ENCODE measurements at regions not wholly inside any gene's neighbourhood (a gene's known extent, or its start where the extent isn't known, plus 50 kb on each side); places are given as distances from the start of the nearest gene placed in this dataset.
A peak's percentile ranks its signal among the peaks of the same experiment; 100 is the strongest.

- no peak for DNase-seq
Observed at GRCh38 chr18:22074282-22075070, 94.9 kb upstream of the GATA6 start.

GRCh38 chr18:22080035-22080434 lies 89.4 kb upstream of the GATA6 start:
- no peak for DNase-seq

- DNase-seq, result no peak
Observed at GRCh38 chr18:22082408-22082807, 87.0 kb upstream of the GATA6 start.

GRCh38 chr18:22084547-22084946 lies 84.8 kb upstream of the GATA6 start:
- no peak for DNase-seq

- no peak for DNase-seq
Observed at GRCh38 chr18:22086973-22087372, 82.4 kb upstream of the GATA6 start.

GRCh38 chr18:22088029-22088428 lies 81.4 kb upstream of the GATA6 start:
- DNase-seq, result no peak

- DNase-seq, result no peak
Observed at GRCh38 chr18:22088996-22089640, 80.3 kb upstream of the GATA6 start.

- no peak for DNase-seq
Observed at GRCh38 chr18:22091341-22091740, 78.0 kb upstream of the GATA6 start.

GRCh38 chr18:22093731-22094357 lies 75.5 kb upstream of the GATA6 start:
- peak; percentile 29 for DNase-seq

GRCh38 chr18:22094358-22094734 lies 75.0 kb upstream of the GATA6 start:
- DNase-seq, result no peak

GRCh38 chr18:22098563-22098989 lies 70.8 kb upstream of the GATA6 start:
- no peak for DNase-seq

- no peak for DNase-seq
Observed at GRCh38 chr18:22099925-22100324, 69.5 kb upstream of the GATA6 start.

- DNase-seq, result no peak
Observed at GRCh38 chr18:22101731-22102130, 67.7 kb upstream of the GATA6 start.

GRCh38 chr18:22102953-22103646 lies 66.3 kb upstream of the GATA6 start:
- no peak for DNase-seq

- no peak for DNase-seq
Observed at GRCh38 chr18:22103647-22104031, 65.8 kb upstream of the GATA6 start.

- DNase-seq, result no peak
Observed at GRCh38 chr18:22106536-22107292, 62.7 kb upstream of the GATA6 start.

- DNase-seq, result no peak
Observed at GRCh38 chr18:22108674-22109073, 60.7 kb upstream of the GATA6 start.

GRCh38 chr18:22109535-22109934 lies 59.9 kb upstream of the GATA6 start:
- no peak for DNase-seq

- no peak for DNase-seq
Observed at GRCh38 chr18:22110461-22110924, 58.9 kb upstream of the GATA6 start.

- DNase-seq, result no peak
Observed at GRCh38 chr18:22112215-22112614, 57.2 kb upstream of the GATA6 start.

GRCh38 chr18:22113144-22113844 lies 56.1 kb upstream of the GATA6 start:
- DNase-seq, result no peak

Measured in hematopoietic multipotent progenitor cell treated with erythropoietin and hydrocortisone succinate and interleukin-3 and kit ligand, for 8 days (in vitro differentiated cells).